ENCODE measurements at regions not wholly inside any gene's neighbourhood (a gene's known extent, or its start where the extent isn't known, plus 50 kb on each side); places are given as distances from the start of the nearest gene placed in this dataset.

DNA sequence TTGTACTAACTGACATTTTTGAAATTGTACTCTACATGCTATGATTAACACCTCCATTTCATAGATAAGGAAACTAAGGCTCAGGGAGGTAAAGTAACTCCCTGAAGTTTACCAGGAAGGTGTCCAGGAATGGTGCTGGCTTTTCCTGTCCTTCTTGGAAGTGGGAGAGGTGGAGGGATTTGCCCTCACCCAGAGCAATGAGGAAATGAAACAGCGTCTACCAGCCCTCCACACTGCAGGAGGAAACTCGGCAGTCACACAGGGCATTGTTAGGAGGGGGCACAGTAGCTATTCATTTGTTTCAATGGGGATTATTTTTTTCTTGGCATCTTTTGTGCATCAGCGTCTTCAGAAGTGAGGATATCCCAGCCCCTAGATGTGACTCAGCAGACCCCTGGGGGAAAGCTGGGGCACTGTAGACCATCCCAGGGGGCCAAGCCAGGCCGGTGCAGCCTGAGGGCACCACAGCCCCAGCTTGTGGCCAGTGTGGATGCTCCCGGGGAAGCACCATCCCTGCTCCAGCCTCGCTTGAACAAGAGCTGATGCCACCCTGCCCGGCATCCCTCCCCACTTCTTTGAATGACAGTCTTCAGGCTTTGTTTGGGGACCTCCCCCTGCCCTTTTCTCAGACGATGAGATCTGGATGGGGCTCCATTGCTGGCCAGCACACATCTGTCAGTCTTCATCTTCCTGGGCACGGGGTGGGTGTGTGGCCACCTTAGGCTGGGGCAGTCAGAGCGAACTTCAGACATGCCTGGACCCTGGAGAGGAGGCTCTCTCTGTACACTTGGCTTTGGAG lies 224.4 kb upstream of the PMEPA1 start:
- no peak for TF ChIP-seq CTCF (IDR thresholded peaks at IDR 0.05)
- no peak for TF ChIP-seq EP300 (IDR thresholded peaks at IDR 0.05)
- no peak for TF ChIP-seq POLR2A (IDR thresholded peaks at IDR 0.05)
- no peaks in the 10 kb centered on the region for H3K9me3 ChIP-seq
- H3K27ac ChIP-seq = no peak overlapping the region
- 46 to 50% methylated on average over 9 to 10 of the region's 10 CpGs for WGBS, 2 donors
- H3K4me1 ChIP-seq = peaks cover 0 to 6% (median 0%) of the 10 kb centered on the region in 4 donors
- DNase-seq (ENCODE audit: low spot score in 2 of 2) = no peak
- H3K4me3 ChIP-seq = no peak overlapping the region
- H3K27me3 ChIP-seq = no peaks in the 10 kb centered on the region
- H3K36me3 ChIP-seq = no peaks in the 10 kb centered on the region

GRCh38 chr20:57932227-57932864 lies 222.5 kb upstream of the PMEPA1 start:
- no peak for DNase-seq (ENCODE audit: low spot score in 2 of 2)
- no peak overlapping the region for H3K4me3 ChIP-seq
- H3K27me3 ChIP-seq = no peaks in the 10 kb centered on the region
- TF ChIP-seq CTCF (IDR thresholded peaks at IDR 0.05) (no peak), EP300 (IDR thresholded peaks at IDR 0.05) (no peak), POLR2A (IDR thresholded peaks at IDR 0.05) (no peak)
- no peaks in the 10 kb centered on the region for H3K9me3 ChIP-seq
- no peak overlapping the region for H3K27ac ChIP-seq
- 89 to 93% methylated on average over 17 of the region's 17 CpGs for WGBS, 2 donors
- H3K4me1 ChIP-seq = peaks cover 0 to 3% (median 0%) of the 10 kb centered on the region in 4 donors
- no peaks in the 10 kb centered on the region for H3K36me3 ChIP-seq

DNA sequence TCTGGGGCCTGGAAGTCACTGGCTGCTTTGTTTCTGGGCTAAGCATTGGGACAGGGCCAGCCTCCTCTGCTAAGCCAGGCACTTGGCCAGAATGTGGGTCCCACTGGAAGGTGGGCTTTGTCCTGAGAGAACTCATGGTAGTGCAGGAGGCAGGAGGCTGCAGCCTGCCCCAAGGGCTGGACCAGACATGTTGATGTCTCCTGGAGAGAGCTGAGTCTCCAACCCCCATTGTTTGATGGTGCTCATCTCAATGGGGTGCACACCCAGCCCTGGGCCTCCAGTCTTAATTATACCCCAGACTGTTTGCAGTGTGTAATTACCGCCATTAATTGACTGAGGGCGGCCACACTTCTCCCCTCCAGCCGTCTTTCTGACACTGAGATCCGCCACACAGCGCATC lies 220.5 kb upstream of the PMEPA1 start:
- peaks cover 0 to 3% (median 0%) of the 10 kb centered on the region in 4 donors for H3K4me1 ChIP-seq
- 74 to 85% methylated on average over 5 of the region's 5 CpGs for WGBS, 2 donors
- no peak overlapping the region for H3K27ac ChIP-seq
- H3K4me3 ChIP-seq = no peak overlapping the region
- no peaks in the 10 kb centered on the region for H3K27me3 ChIP-seq
- H3K36me3 ChIP-seq = no peaks in the 10 kb centered on the region
- DNase-seq (ENCODE audit: low spot score in 2 of 2) = no peak
- TF ChIP-seq EP300 (IDR thresholded peaks at IDR 0.05) (no peak), POLR2A (IDR thresholded peaks at IDR 0.05) (no peak), CTCF (IDR thresholded peaks at IDR 0.05) (no peak)
- peaks cover 0 to 14% (median 0%) of the 10 kb centered on the region in 4 donors for H3K9me3 ChIP-seq

DNA sequence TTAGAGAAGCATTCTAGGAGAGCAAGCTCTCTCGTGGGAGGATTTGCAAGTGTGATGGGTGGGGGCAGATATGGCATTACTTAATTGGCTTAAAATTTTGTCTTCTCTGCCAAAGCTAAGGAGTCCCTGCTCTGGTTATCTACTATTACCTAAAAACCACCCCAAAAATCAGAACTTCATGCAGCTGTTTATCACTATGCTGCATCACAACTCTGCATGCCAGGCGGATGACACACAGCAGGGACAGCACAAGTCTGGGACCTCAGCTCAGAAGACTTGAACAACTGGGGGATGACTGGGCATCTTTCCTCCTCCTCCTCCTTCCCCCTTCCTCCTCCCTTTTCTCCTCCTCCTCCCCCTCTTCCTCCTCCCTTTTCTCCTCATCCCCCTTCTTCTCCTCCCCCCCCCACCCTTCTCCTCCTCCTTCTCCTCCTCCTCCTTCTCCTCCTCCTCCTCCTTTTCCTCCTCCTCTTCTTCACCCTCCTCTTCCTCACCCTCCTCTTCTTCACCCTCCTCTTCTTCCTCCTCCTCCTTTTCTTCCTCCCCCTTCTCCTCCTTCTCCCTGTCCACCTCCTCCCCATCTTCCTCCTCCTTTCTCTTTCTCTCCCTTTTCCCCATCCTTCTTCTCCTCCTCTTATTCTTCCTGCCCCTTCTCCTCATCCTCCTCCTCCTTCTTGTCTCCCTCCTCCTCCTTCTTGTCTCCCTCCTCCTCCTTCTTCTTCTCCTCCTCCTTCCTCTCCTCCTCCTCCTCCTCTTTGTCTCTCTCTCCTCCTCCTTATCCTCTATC lies 218.6 kb upstream of the PMEPA1 start:
- Histone ChIP-seq H3K36me3 (no peaks in the 10 kb centered on the region), H3K4me3 (no peak overlapping the region), H3K27me3 (no peaks in the 10 kb centered on the region), H3K9me3 (peaks cover 0 to 16% (median 0%) of the 10 kb centered on the region in 4 donors), H3K4me1 (peaks cover 0 to 3% (median 0%) of the 10 kb centered on the region in 4 donors), H3K27ac (no peak overlapping the region)
- DNase-seq (ENCODE audit: low spot score in 2 of 2) = no peak
- WGBS, 2 donors = 42 to 58% methylated on average over 2 of the region's 2 CpGs
- TF ChIP-seq EP300 (IDR thresholded peaks at IDR 0.05) = no peak
- no peak for TF ChIP-seq POLR2A (IDR thresholded peaks at IDR 0.05)
- no peak for TF ChIP-seq CTCF (IDR thresholded peaks at IDR 0.05)

Data from tibial nerve (tissue), 4 donors.